Testis (tissue), 2 donors: ENCODE measurements at regions not wholly inside any gene's neighbourhood (a gene's known extent, or its start where the extent isn't known, plus 50 kb on each side); places are given as distances from the start of the nearest gene placed in this dataset.
"Not testable (repeated sequence)": the region's sequence is repeated elsewhere in the genome, so short reads cannot be mapped to it uniquely, and the experiment has no call there.

Experiments
- DNase-seq: peaks from one replicate; pipeline ENCODE4 v3.0.0-alpha.2; 2019
- H3K27ac ChIP-seq, 2 donors: fragments of 200-600 bp; sonication (generic); one replicate each; pipeline ENCODE4 v1.5.1; 2019
- H3K27me3 ChIP-seq: fragments of 200-600 bp; sonication (generic); one replicate; pipeline ENCODE4 v1.5.1; 2019
- H3K36me3 ChIP-seq: fragments of 200-600 bp; sonication (generic); one replicate; pipeline ENCODE4 v1.5.1; 2017; ENCODE audit warnings: low read depth; ENCODE audit errors: missing control alignments
- H3K4me1 ChIP-seq: fragments of 200-600 bp; sonication (generic); one replicate; pipeline ENCODE4 v1.5.1; 2019
- H3K4me3 ChIP-seq, 2 donors: fragments of 200-600 bp; sonication (generic); one replicate each; pipeline ENCODE4 v1.5.1; 2017 to 2019
- H3K9me3 ChIP-seq: fragments of 200-600 bp; sonication (generic); one replicate; pipeline ENCODE4 v1.5.1; 2017
- CTCF ChIP-seq, 3 experiments: fragments of 450-650 bp in 2 of 3; fragments of 200-600 bp in 1 of 3; sonication (generic) in 1 of 3; IDR thresholded peaks; one replicate each; pipeline ENCODE4 v1.5.1; 2016 to 2019; ENCODE audit warnings: antibody characterized with exemption in 3 of 3, mild to moderate bottlenecking in 2 of 3, moderate library complexity in 1 of 3
- POLR2A ChIP-seq: fragments of 450-650 bp; IDR thresholded peaks from one replicate; pipeline ENCODE4 v1.6.1; 2017; ENCODE audit warnings: antibody characterized with exemption, mild to moderate bottlenecking, moderate library complexity
- WGBS, 2 donors: methylation state at CpG; one replicate each; pipeline ENCODE4 v1.1.5; 2018; 5-methylcytosine and 5-hydroxymethylcytosine counted together
- intact Hi-C: fragments of 100-400 bp; cut with DNase I; formaldehyde crosslinking; loops from one replicate; pipeline ENCODE4 v1.15.1; 2023; ENCODE audit warnings: low total_unique reads

- Histone ChIP-seq H3K36me3 (no peaks in the 10 kb centered on the region), H3K4me1 (no peaks in the 10 kb centered on the region), H3K27ac (no peak overlapping the region), H3K27me3 (no peaks in the 10 kb centered on the region), H3K9me3 (no peaks in the 10 kb centered on the region), H3K4me3 (no peak overlapping the region)
- TF ChIP-seq CTCF (IDR thresholded peaks at IDR 0.05), result no peak
- no peak for TF ChIP-seq POLR2A
- intact Hi-C loops, result no loop called here
- no peak for DNase-seq
- WGBS, 2 donors, result 74 to 75% methylated on average over 4 of the region's 4 CpGs
Measured at GRCh38 chr5:174583071-174583470, 141.3 kb upstream of the MSX2 start.

DNA sequence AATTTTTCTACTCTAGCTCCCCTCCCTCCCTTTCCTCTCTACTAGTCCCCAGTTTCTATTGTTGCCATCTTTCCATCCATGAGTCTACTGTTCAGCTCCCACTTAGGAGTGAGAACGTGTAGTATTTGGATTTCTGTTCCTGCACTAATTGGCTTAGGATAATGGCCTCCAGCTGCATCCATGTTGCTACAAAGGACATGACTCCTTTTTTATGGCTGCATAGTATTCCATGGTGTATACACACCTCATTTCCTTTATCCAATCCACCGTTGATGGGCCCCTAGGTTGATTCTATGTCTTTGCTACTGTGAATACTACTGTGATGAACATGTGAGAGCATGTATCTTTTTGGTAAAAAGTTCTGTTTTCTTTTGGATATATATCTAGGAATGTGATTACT is 138.9 kb upstream of the MSX2 start:
- TF ChIP-seq CTCF (IDR thresholded peaks at IDR 0.05), result no peak
- no peak for TF ChIP-seq POLR2A
- H3K27me3 ChIP-seq, result no peaks in the 10 kb centered on the region
- H3K4me1 ChIP-seq, result no peaks in the 10 kb centered on the region
- H3K27ac ChIP-seq, result no peak overlapping the region
- H3K9me3 ChIP-seq, result no peaks in the 10 kb centered on the region
- intact Hi-C loops, result no loop called here
- H3K4me3 ChIP-seq, result no peak overlapping the region
- no peak for DNase-seq
- no peaks in the 10 kb centered on the region for H3K36me3 ChIP-seq
- WGBS, 2 donors, result 88 to 94% methylated on average over 2 of the region's 2 CpGs

GRCh38 chr5:174586163-174586562 is 138.2 kb upstream of the MSX2 start:
- 94 to 95% methylated on average over 4 of the region's 4 CpGs for whole genome bisulfite sequencing, 2 donors
- H3K27ac ChIP-seq, H3K36me3 ChIP-seq, H3K4me1 ChIP-seq, intact Hi-C loops, H3K27me3 ChIP-seq, DNase-seq, H3K4me3 ChIP-seq, H3K9me3 ChIP-seq: not testable (repeated sequence)

- H3K9me3 ChIP-seq, result no peaks in the 10 kb centered on the region
- intact Hi-C loops, result no loop called here
- 83 to 88% methylated on average over 7 of the region's 7 CpGs for WGBS, 2 donors
- H3K36me3 ChIP-seq, result no peaks in the 10 kb centered on the region
- H3K4me3 ChIP-seq, result no peak overlapping the region
- H3K4me1 ChIP-seq, result no peaks in the 10 kb centered on the region
- no peaks in the 10 kb centered on the region for H3K27me3 ChIP-seq
- no peak for DNase-seq
- no peak for TF ChIP-seq POLR2A
- no peak for TF ChIP-seq CTCF (IDR thresholded peaks at IDR 0.05)
- no peak overlapping the region for H3K27ac ChIP-seq
Measured at GRCh38 chr5:174589011-174589410, 135.4 kb upstream of the MSX2 start.

DNA sequence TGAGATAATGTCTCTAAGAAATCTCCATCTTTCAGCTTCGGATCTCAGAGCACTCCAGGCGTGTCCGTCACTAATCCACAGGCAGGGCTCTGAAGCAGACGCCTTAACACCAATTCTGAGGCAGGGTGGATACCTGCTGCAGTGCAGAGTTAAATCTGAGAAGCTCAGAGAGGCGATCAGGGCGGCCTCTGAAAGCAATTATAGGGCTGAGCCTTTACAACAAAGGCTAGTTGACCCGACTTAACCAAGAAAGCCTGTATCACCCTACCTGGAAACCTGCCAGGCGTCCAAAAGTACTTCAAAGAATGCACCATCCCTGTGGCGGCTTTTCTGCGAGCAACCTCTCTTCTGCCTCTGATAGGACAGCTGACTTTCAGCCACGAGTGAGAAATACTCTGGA is 134.8 kb upstream of the MSX2 start:
- TF ChIP-seq POLR2A (no peak), CTCF (IDR thresholded peaks at IDR 0.05) (no peak)
- intact Hi-C loops, result no loop called here

More for the DNA sequence above, 134.8 kb upstream of the MSX2 start:
- H3K4me1 ChIP-seq, result no peaks in the 10 kb centered on the region
- H3K36me3 ChIP-seq, result no peaks in the 10 kb centered on the region
- no peak for DNase-seq
- H3K4me3 ChIP-seq, result no peak overlapping the region
- 46 to 53% methylated on average over 11 of the region's 11 CpGs for WGBS, 2 donors
- H3K27ac ChIP-seq, result no peak overlapping the region
- no peaks in the 10 kb centered on the region for H3K27me3 ChIP-seq
- no peaks in the 10 kb centered on the region for H3K9me3 ChIP-seq
